HEK293T (cell line): ENCODE measurements at regions not wholly inside any gene's neighbourhood (a gene's known extent, or its start where the extent isn't known, plus 50 kb on each side); places are given as distances from the start of the nearest gene placed in this dataset.

Experiments used
- FOXK2 ChIP-seq: fragments of 450-650 bp; IDR thresholded peaks from 2 replicates; pipeline ENCODE4 v1.6.1; 2016; ENCODE audit warnings: mild to moderate bottlenecking
- SP1 ChIP-seq: fragments of 450-650 bp; IDR thresholded peaks from 2 replicates; pipeline ENCODE4 v1.6.1; 2017

GRCh38 chr7:109009636-109010035 lies 440.0 kb downstream of the DNAJB9 start:
- TF ChIP-seq FOXK2: no peak
- no peak for TF ChIP-seq SP1
